ENCODE measurements at regions not wholly inside any gene's neighbourhood (a gene's known extent, or its start where the extent isn't known, plus 50 kb on each side); places are given as distances from the start of the nearest gene placed in this dataset.

GRCh38 chr6:40326714-40327421, 260.3 kb downstream of the LRFN2 start:
- TF ChIP-seq POLR2A (IDR thresholded peaks at IDR 0.05) (no peak), CTCF (IDR thresholded peaks at IDR 0.05) (no peak)
